HG02884 (cell line): ENCODE measurements at regions not wholly inside any gene's neighbourhood (a gene's known extent, or its start where the extent isn't known, plus 50 kb on each side); places are given as distances from the start of the nearest gene placed in this dataset.
"Not testable (repeated sequence)": the region's sequence is repeated elsewhere in the genome, so short reads cannot be mapped to it uniquely, and the experiment has no call there.

Experiments
- ATAC-seq: cut with Tn5 transposase; IDR thresholded peaks from one replicate; pipeline ENCODE4 v1.9.1; 2021; ENCODE audit warnings: mild to moderate bottlenecking, moderate library complexity; ENCODE audit not compliant: unreplicated experiment

- ATAC-seq: no peak
Observed at GRCh38 chr4:29307256-29307655, 1412.9 kb upstream of the PCDH7 start.

- ATAC-seq: no peak
Observed at GRCh38 chr4:29307755-29308154, 1412.4 kb upstream of the PCDH7 start.

- ATAC-seq: no peak
Observed at GRCh38 chr4:29309050-29309449, 1411.1 kb upstream of the PCDH7 start.

- no peak for ATAC-seq
Observed at GRCh38 chr4:29310252-29310651, 1409.9 kb upstream of the PCDH7 start.

GRCh38 chr4:29311247-29311646 is 1408.9 kb upstream of the PCDH7 start:
- no peak for ATAC-seq

- no peak for ATAC-seq
Observed at GRCh38 chr4:29319663-29320340, 1400.4 kb upstream of the PCDH7 start.

GRCh38 chr4:29320947-29321620 is 1399.1 kb upstream of the PCDH7 start:
- no peak for ATAC-seq

GRCh38 chr4:29326004-29326403 is 1394.2 kb upstream of the PCDH7 start:
- ATAC-seq: no peak

GRCh38 chr4:29326816-29327215 is 1393.4 kb upstream of the PCDH7 start:
- ATAC-seq: no peak

GRCh38 chr4:29336861-29337260 is 1383.3 kb upstream of the PCDH7 start:
- no peak for ATAC-seq

GRCh38 chr4:29372971-29373370 is 1347.2 kb upstream of the PCDH7 start:
- no peak for ATAC-seq

- no peak for ATAC-seq
Observed at GRCh38 chr4:29375716-29376115, 1344.5 kb upstream of the PCDH7 start.

GRCh38 chr4:29378237-29378636 is 1341.9 kb upstream of the PCDH7 start:
- ATAC-seq: not testable (repeated sequence)

- ATAC-seq: no peak
Observed at GRCh38 chr4:29390921-29391320, 1329.2 kb upstream of the PCDH7 start.

GRCh38 chr4:29405116-29405515 is 1315.1 kb upstream of the PCDH7 start:
- no peak for ATAC-seq

GRCh38 chr4:29415771-29416170 is 1304.4 kb upstream of the PCDH7 start:
- ATAC-seq: no peak

- no peak for ATAC-seq
Observed at GRCh38 chr4:29423836-29424721, 1296.1 kb upstream of the PCDH7 start.

- ATAC-seq: no peak
Observed at GRCh38 chr4:29453303-29453820, 1266.8 kb upstream of the PCDH7 start.

- no peak for ATAC-seq
Observed at GRCh38 chr4:29459926-29460325, 1260.2 kb upstream of the PCDH7 start.

GRCh38 chr4:29467044-29467717 is 1253.0 kb upstream of the PCDH7 start:
- ATAC-seq: no peak
